Left ventricle myocardium superior (tissue), 1 donor: ENCODE measurements at regions not wholly inside any gene's neighbourhood (a gene's known extent, or its start where the extent isn't known, plus 50 kb on each side); places are given as distances from the start of the nearest gene placed in this dataset.

Experiments used
- ATAC-seq: fragments of 200-7000 bp; cut with Tn5 transposase; one replicate; pipeline ENCODE4 v1.9.1; 2020; ENCODE audit warnings: mild to moderate bottlenecking, moderate library complexity
- DNase-seq: peaks from one replicate; pipeline ENCODE4 v3.0.0-alpha.2; 2020
- intact Hi-C: fragments of 100-400 bp; cut with micrococcal nuclease; formaldehyde crosslinking; loops from one replicate; pipeline ENCODE4 v1.11.0; 2022
- donor health status: DM: no; HTN: yes; CAD: no; lungs with severe emphysema.

GRCh38 chr11:32531528-32531927 lies 52.1 kb upstream of the EIF3M start:
- intact Hi-C loops: no loop called here

GRCh38 chr11:32529994-32530588 lies 53.5 kb upstream of the EIF3M start:
- intact Hi-C loops: no loop called here
- DNase-seq: no peak
- ATAC-seq: no peak

More at GRCh38 chr11:32531528-32531927, 52.1 kb upstream of the EIF3M start:
- DNase-seq (no peak), ATAC-seq (no peak)

GRCh38 chr11:32527261-32528175 lies 56.1 kb upstream of the EIF3M start:
- intact Hi-C loops: no loop called here
- ATAC-seq: no peak
- no peak for DNase-seq

- ATAC-seq: no peak
- DNase-seq: no peak
- intact Hi-C loops: no loop called here
These were observed 56.9 kb upstream of the EIF3M start for GRCh38 chr11:32526760-32527159.

GRCh38 chr11:32511926-32512325 lies 71.7 kb upstream of the EIF3M start:
- DNase-seq (no peak), ATAC-seq (no peak)
- intact Hi-C loops: no loop called here

GRCh38 chr11:32510039-32510438 lies 73.6 kb upstream of the EIF3M start:
- intact Hi-C loops: no loop called here
- DNase-seq (no peak), ATAC-seq (no peak)

GRCh38 chr11:32508780-32509179 lies 73.4 kb upstream of the WT1 start:
- intact Hi-C loops: no loop called here
- no peak for ATAC-seq
- DNase-seq: no peak

GRCh38 chr11:32500001-32500400 lies 64.7 kb upstream of the WT1 start:
- peak; percentile 44 for DNase-seq
- intact Hi-C loops: no loop called here
- no peak for ATAC-seq

GRCh38 chr11:32497951-32498350 lies 62.6 kb upstream of the WT1 start:
- DNase-seq (no peak), ATAC-seq (no peak)
- intact Hi-C loops: no loop called here

GRCh38 chr11:32494629-32495028 lies 59.3 kb upstream of the WT1 start:
- ATAC-seq (no peak), DNase-seq (no peak)
- intact Hi-C loops: no loop called here

- no peak for DNase-seq
- no peak for ATAC-seq
- intact Hi-C loops: no loop called here
These were observed 54.1 kb upstream of the WT1 start for GRCh38 chr11:32489464-32489863.

- intact Hi-C loops: no loop called here
- no peak for ATAC-seq
- DNase-seq: no peak
These were observed 51.9 kb upstream of the WT1 start for GRCh38 chr11:32487270-32487669.

- ATAC-seq: no peak
- no peak for DNase-seq
These were observed 50.4 kb upstream of the WT1 start for GRCh38 chr11:32485733-32486132.

More at GRCh38 chr11:32485733-32486132, 50.4 kb upstream of the WT1 start:
- intact Hi-C loops: no loop called here
